ENCODE measurements at regions not wholly inside any gene's neighbourhood (a gene's known extent, or its start where the extent isn't known, plus 50 kb on each side); places are given as distances from the start of the nearest gene placed in this dataset.

- DNase-seq (ENCODE audit: low read depth) = no peak
Measured at GRCh38 chr3:64888840-64889392, 201.1 kb upstream of the ADAMTS9 start.

GRCh38 chr3:64888165-64888564, 200.4 kb upstream of the ADAMTS9 start:
- DNase-seq (ENCODE audit: low read depth) = peak; percentile 58

DNA sequence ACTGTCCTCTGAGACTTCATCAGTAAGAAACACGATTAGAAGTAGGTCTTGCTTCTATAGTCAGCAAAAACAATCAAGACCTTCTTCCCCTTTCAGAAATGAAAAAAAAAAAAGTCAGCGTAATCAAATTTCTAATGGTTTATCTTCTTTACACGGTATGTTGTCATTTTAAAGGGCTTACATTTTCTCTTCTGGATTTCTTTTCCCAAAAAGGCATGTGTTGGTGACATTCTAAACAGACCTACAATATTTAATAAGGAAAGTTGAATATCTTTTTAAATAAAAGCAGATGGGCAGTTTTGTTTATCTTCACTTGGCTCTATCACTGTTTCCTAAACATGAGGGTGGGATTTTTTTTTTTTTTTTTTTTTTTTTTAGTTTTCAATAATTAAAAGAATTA, 197.3 kb upstream of the ADAMTS9 start:
- DNase-seq (ENCODE audit: low read depth) = no peak

DNA sequence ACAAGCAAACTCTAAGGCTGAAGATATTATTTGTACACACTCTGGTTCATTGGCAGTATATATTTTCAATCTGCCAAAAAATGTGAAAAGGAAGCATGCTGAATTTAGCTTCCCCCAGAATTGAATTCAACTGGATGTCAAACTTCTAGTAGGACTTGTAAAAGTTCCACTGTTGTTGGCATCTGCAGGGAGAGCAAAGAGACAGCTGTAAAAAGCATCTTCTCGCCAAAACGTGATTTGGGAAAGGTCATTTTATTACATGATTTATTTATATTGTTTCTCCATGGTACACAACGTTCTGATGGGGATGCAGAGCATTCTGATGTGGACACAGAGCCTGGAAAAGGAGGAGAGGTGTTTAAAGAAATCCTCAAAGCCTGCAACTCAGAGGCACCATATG, 196.7 kb upstream of the ADAMTS9 start:
- DNase-seq (ENCODE audit: low read depth) = no peak

- no peak for DNase-seq (ENCODE audit: low read depth)
Measured at GRCh38 chr3:64880916-64881315, 193.1 kb upstream of the ADAMTS9 start.

- no peak for DNase-seq (ENCODE audit: low read depth)
Measured at GRCh38 chr3:64878362-64878761, 190.6 kb upstream of the ADAMTS9 start.

DNA sequence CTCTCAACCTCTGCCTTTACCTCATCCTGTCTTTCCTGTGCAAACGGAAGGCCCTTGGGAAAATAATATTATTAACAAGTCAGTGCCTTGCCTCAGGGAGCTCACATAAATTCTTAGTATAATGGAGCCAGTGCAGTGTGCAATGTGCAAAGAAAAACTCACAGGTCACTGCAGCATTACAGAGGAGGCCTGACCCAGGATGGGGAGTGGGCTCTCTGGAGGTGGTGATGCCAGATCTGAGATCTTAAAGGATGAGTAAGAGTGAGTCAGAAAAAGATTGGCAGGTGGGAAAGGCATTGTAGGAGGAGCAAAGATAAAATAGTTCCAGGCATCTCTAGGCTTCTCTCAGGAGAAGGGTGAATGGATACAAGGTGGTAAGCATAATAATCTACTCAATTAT, 185.6 kb upstream of the ADAMTS9 start:
- no peak for DNase-seq (ENCODE audit: low read depth)

DNA sequence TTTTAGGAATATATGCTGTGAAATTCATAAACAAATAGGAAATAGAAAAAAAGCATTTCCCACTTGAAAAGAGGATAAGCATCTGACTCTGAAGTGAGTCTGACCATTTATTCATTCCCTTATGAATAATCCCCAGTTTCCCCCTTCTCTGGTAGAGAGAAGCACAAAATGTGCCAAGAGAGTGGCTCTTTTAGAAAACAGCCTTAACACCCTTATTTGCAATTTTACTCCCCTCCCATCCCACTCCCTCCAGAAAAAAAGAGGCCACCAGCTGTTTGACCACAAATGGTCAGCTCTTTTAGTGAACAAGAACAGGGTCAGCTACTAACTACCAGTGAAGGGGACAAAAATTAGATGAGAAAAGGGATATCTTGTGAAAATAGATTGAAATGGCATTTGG, 184.5 kb upstream of the ADAMTS9 start:
- DNase-seq (ENCODE audit: low read depth) = no peak

DNA sequence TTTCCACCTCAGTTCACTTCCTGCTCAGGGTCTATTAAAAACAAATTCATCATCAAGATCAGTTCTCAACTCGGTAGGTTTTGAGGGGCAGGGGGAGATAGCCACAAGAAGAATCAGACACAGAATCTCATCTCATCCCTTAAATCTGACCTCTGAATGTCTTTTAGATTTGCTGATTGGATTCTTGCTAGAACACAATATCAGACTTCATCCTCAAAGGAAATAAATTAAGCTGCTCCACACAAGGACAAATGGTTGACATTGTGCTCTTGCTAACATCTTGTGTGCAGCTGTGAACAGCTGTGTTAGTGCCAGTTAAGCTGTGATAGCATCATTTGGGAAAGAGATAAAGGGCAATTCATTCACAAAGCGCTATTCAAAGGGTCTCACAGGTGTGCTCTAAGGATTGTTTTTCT, 184.0 kb upstream of the ADAMTS9 start:
- DNase-seq (ENCODE audit: low read depth) = no peak

DNA sequence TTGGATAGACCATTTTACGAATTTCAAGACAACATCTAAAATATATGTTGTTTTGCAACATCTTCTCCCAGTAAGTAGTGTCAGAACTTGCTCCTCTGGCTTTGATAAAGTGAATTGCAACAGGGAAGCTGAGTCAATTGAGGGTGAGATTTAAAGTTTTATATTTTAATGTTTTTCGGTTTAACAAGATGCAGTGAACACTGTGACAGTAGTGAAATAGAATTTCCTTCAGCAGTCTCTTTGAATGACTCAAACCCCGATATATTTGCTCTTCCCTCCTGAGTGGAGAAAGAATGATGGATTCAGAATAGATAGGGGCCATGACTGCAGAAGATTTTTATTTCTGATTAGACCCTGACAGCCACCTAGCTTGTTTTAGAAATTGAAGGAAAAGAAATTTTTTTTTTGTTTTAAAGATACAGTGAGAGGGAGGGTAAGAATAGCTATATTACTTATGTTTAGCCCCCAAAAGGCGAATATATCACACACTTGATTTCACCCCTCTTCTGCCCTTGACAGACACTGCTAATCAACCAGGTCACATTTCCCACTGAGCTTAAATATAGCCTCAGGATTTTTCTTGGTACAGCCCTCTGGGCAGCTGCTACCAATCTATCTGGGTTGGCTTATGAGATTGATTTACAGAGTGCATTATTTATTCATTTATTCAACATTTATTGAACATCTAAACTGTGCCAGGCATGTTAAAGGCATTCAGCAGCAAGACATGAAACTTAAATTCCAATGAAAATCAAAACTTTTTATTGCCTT, 183.3 kb upstream of the ADAMTS9 start:
- no peak for DNase-seq (ENCODE audit: low read depth)

- no peak for DNase-seq (ENCODE audit: low read depth)
Measured at GRCh38 chr3:64867224-64867623, 179.4 kb upstream of the ADAMTS9 start.

GRCh38 chr3:64865839-64866570, 178.2 kb upstream of the ADAMTS9 start:
- no peak for DNase-seq (ENCODE audit: low read depth)

DNA sequence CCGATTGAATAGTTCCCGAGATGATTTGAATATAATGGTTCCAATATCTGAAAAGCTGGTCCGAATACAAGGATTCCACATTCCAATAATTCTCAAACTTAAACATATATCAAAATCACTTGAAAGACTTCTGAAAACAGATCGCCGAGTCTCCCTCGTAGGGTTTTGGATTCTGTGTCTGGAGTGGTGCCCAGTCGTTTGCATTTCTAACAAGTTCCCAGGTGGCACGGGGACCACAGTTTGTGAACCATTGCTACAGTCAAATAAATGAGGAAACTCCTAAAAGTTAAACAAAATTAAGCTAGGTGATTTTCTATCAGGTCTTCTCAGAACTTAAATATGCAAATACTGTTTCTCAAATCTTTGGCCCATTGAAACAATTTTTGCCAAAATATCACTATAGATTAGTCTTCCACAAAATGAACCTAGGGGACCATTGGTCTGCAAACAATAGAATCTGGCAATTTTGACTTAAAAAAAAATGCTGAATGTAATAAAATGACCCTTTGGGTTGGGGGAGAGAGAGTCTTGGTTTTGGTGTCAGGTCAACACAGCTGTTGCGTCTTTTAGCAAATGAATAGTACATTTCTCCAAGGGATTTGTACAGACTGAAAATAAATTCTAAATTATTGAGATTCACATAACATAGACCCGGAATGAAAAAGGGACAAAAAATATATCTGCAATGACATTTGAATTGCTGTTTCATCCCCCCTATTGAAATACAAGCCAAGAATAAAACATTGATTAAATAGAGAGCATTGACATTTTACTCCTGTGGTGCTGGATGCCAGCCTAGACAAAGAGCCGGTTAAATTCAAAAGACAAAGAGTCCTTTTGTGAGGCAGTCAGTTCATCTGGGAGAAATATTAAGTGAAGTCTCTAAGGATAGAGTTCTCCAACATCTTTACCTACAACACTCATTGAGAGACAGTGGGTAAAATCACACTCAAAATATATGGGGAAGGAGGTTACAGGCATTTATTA, 175.7 kb upstream of the ADAMTS9 start:
- DNase-seq (ENCODE audit: low read depth) = no peak

GRCh38 chr3:64861684-64862083, 173.9 kb upstream of the ADAMTS9 start:
- no peak for DNase-seq (ENCODE audit: low read depth)

DNA sequence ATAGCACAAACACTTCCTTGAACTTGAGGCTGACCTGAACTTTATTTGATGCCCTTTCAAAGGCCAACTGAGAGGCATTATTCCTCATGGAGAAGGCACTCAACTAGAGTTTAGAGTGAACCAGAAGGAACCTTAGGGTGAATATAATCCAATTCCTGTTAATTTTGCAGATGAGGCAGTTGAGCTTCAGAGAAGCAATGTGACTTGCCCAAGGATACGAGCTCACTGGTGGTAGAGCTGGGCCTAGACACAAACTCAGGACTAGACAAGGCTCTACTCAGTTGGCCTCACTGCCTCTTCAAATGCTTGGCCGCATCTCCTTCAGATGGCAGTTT, 172.7 kb upstream of the ADAMTS9 start:
- DNase-seq (ENCODE audit: low read depth) = no peak

DNA sequence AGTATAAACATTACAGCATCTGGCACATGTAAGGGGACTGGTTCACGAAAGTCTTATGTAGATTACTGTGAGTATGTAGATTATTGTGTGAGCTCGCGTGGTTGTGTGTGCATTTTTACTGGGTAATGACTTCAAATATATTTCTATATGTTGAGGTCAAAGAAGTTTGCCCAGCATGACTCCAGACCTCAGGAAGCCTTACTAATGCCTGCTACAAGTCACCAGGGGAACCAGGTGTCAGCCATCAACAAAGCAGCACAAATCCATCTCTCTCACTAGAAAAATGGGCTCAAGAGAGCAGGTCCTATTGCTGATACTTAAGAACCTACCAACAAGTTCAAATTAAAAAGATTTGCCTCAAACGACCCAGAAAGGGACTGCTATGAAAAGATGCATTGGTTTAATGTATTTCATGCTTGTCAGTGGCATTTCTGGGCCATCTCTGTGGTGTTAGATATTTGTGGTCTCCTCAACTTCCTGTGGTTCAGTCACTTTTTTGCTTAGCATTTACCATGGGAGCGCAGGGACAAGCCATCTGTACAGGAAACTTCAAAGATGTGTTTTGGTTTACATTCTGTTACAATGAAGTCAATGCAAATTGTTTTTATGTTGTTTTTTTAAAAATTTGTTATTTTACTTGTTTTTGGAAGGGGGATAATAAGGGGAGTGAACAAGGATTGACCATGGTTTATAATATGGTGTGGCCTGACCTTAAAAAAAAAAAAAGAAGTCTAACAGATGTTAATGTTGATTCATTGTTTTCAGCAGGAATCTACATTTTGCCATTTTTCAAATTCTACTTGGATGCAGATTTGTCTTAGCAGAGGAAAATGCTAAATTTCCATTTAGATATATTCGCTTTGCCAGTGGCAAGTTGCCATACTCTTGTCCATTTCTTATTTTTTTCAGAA, 172.1 kb upstream of the ADAMTS9 start:
- DNase-seq (ENCODE audit: low read depth) = no peak

DNA sequence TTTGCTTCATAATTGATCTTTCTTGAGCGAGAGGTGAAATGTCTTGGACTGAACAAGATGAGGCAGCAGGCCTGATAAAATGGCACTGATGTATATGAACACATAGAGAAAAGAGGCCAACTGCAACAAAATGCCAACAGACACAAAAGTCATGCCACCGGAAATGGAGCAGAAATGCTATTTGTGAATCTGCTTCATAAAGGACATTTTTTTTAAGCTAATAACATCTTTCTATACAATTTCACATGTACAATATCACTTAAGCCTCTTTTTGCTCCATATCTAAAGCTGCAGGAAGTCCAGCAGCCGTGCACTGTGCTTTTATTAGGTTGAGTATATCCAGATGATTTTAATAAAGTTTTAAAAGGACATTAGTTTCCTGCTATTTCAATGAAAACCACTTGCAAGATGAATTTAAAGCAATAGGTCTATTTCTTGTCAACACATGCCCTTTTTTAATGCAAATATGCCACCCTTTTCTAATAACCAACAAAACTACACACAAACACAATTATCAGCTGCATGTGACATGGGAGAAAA, 169.2 kb upstream of the ADAMTS9 start:
- no peak for DNase-seq (ENCODE audit: low read depth)

DNA sequence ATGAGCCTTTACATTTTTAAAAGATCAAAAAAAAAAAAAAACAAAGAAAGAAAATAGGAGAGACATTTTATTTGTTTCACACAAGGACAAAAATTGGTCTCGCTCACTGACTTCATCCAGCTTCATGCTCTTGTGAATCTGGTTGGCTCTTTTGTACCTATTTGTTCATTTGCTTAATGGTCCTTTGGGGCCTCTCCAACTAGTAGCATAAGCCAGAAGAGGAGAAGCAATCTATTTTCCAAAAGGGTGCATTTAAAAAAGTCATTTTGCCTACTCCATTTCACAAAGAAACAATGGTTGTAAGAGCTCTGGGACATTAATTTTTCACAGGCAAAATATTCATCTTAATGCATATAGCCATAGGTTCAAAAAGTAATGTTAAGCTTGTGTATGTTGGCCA, 168.3 kb upstream of the ADAMTS9 start:
- DNase-seq (ENCODE audit: low read depth) = no peak

GRCh38 chr3:64853456-64853855, 165.7 kb upstream of the ADAMTS9 start:
- DNase-seq (ENCODE audit: low read depth) = peak; percentile 35

- DNase-seq (ENCODE audit: low read depth) = peak; percentile 53
Measured at GRCh38 chr3:64852738-64853137, 164.9 kb upstream of the ADAMTS9 start.

- no peak for DNase-seq (ENCODE audit: low read depth)
Measured at GRCh38 chr3:64848822-64849221, 161.0 kb upstream of the ADAMTS9 start.

Measured in renal cortical epithelial cell (primary cell).